ENCODE measurements at regions not wholly inside any gene's neighbourhood (a gene's known extent, or its start where the extent isn't known, plus 50 kb on each side); places are given as distances from the start of the nearest gene placed in this dataset.

DNA sequence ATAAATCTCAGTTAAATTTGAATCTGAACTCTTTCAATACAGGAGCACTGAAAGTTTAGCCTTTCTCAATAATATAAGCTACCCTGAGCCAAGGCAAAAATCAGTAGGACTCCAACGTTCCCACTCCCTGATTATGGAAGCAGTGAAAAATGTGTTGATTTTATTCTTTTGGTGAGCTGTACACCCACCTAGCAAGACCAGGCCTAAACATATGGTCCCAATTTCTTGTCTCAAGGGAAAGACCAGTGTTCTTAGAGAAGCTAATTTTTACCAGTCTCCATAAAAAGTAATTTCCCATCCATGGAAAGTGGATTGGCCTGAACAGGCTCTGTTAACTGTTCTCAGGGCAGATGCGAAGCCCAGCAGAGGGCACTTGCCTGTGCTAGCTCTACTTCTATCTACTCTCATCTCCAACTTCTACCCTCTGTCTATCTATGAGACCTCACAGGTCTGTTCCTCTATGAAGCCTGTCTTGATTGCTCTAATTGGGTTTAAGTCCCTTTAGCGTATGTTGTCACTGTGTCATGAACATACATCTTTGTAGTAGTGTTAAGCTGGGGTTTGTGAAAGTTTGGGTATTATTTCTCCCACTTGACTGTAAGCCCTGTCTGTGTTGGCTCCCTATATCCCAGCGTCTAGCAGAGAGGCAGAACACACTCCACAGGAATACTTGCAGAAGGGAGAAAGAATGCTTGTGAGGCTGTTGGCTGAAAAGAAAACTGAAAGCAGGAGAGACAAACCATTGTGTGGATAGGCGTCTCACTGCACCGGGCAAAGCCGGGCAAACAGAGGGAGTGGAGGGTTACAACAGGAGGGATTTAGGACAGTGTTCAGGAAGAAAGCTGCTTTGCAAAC lies 167.1 kb upstream of the MAF start:
- DNase-seq, result no peak

- no peak for DNase-seq
Measured at GRCh38 chr16:79765901-79766394, 165.4 kb upstream of the MAF start.

- DNase-seq, result no peak
Measured at GRCh38 chr16:79765431-79765830, 164.9 kb upstream of the MAF start.

- DNase-seq, result no peak
Measured at GRCh38 chr16:79764415-79765110, 164.0 kb upstream of the MAF start.

DNA sequence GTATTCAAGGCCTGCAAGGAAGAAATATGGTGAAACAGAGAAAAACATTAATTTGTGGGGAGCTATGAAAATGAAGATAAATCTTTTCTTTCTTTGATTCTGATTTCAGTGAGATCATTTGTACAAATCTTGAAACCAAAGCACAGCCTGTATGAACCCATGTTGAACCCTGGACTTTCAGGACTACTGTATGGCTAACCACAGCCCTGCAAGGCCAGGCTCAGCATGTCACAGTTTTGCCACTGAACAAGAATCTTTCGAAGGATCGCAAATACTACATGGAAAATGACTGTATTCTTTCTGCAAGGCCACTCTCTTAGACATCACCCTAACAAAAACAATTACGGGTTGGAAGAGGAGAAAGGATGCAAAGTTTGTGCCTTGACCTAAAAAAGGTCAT lies 161.7 kb upstream of the MAF start:
- DNase-seq, result no peak

DNA sequence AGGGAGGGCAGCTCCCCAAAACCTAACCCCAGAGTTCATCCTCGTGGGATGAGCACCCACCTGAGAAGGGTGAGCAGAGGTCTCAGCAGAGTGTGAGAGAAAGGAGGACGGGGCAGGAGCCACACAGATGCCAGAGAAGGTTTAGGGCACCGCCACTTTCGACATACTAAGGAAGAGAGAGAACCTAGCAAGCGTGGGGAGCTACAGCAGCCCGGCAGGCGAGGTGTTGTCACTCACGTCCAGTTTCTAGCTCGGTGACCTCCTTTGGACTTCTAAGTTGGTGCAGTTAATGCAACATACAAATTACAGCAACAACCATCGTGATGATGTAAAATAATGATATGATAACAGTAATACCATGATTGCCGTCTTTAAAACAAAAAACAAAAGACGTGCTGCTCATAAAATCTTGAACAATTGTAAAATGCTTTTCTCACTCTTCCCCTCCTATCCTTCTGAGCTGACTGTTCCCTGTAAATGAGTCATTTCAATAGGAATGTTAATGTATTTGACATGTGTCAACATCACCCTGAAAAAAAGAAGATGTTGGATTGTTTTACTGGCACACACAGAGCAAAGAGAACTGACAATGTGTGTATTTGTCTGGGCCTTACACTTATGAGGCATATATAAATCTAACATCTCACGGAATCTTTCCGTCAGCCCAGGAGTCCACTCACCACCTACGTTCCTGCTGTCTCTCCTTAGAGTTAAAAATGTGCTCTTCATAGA lies 158.2 kb upstream of the MAF start:
- DNase-seq, result no peak

DNA sequence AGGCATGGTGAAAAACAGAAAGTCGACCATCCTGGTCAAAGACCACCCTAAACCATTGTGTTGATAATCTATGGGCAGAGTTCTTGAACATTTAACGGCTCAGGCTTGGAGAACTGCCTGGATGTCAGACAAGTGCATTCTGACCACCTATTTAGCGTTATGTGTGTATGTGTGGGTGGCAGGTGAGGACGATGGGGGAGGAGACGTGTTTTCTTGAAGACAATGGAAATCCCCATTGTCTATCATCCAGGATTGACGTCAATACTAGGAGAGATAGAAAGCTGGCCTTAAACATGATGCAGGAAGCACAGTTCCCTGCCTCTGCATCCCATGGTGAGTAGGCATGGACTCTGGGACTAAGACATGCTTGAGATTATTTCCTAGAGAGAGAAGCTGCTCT lies 157.4 kb upstream of the MAF start:
- DNase-seq, result no peak

DNA sequence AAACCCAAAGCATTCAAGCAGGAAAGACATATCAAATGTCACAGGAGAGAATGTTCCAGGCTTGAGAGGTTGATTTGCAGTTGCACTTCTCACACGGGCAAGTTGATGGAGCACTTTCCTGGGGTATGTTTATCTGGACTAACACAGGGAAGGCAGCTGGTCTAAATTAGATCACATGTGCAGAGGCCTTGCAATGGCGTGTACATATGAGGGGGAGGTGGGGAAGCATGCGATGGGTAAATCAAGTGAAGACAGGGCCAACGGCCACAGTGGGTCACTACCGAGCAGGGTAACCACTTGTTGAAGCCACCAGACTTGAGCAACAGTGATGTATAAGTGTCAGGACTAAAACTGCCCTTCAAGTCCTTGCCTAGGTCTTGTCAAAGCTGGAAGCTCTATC lies 156.6 kb upstream of the MAF start:
- DNase-seq, result no peak

- DNase-seq, result no peak
Measured at GRCh38 chr16:79756571-79756970, 156.0 kb upstream of the MAF start.

- DNase-seq, result no peak
Measured at GRCh38 chr16:79754501-79754900, 154.0 kb upstream of the MAF start.

DNA sequence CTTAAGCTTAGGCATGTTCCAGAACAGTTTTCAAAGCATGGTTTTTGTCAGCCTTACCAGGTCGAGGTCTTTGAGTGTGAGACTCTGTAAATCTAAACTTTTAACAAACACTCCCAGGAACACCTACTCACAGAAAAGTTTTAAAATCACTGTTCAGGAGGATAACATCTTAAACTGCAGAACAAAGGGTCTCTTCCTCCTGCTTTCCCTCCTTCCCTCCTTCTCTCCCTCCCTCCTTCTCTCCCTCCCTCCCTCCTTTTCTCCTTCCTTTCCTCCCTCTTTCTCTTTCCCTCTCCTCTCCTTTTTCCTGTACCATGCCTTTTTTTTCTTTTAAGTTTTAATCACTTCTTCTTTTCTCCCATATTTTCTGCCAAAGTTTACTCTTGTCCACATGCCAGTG lies 153.5 kb upstream of the MAF start:
- DNase-seq, result no peak

- no peak for DNase-seq
Measured at GRCh38 chr16:79753286-79753685, 152.7 kb upstream of the MAF start.

DNA sequence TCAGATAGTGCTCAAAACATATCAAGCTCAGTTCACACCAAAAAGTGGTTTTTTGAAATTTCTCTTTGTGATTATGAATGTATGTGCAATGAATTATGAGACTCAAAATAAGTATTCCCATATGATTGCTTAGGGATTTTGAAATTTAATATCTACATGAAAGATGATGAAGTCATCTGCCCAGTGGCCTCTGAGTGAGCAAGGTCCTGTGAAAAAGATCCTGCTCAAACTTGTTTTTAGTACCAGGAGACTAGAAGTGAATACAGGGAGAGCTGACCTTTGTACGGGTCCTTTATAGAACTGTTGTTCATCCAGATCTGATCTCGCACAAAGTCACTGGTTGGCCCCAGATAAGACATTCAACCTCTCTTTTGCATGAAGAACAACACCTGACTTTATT lies 151.9 kb upstream of the MAF start:
- no peak for DNase-seq

- no peak for DNase-seq
Measured at GRCh38 chr16:79751471-79752184, 151.1 kb upstream of the MAF start.

GRCh38 chr16:79750311-79750710 lies 149.8 kb upstream of the MAF start:
- DNase-seq, result no peak

GRCh38 chr16:79748629-79749028 lies 148.1 kb upstream of the MAF start:
- DNase-seq, result no peak

- DNase-seq, result no peak
Measured at GRCh38 chr16:79747688-79748087, 147.2 kb upstream of the MAF start.

DNA sequence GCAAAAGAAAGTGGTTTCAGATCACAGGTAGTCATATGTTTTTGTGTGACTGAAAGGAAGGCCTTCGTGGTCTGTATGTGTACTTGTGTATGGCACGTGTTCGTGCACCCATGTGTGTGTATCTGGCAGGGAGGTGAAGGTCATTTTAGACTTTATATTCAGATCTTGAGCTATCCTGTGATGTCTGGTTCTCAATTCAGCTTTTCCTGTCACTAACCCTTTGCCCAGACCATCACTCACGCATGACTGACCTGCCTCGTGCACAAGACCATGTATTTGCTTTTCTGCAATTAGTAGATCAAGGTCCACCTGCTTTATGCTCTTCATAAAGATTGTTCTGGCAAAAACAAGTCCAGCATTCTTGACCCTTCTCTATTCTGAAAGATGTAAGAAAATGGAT lies 139.7 kb upstream of the MAF start:
- no peak for DNase-seq

- no peak for DNase-seq
Measured at GRCh38 chr16:79735271-79735670, 134.7 kb upstream of the MAF start.

DNA sequence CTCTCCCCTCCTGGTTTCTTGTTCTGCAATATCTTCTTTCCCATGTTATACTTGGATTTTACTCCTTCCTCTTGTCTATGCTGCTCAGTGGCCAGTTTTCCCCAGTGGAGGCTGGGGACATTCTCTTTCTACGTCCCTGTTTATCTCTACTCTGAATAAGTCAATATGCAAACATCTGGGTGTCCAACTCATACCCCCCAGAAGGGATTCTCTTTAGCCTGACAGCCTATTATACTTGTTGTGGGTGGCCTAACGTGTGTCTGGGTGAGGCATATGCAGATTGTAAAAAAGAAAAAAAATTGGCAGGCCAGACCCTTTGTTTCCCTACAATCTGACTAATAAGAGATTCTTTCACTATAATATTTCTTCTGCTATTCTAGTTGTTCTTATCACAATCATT lies 134.2 kb upstream of the MAF start:
- DNase-seq, result no peak

DNA sequence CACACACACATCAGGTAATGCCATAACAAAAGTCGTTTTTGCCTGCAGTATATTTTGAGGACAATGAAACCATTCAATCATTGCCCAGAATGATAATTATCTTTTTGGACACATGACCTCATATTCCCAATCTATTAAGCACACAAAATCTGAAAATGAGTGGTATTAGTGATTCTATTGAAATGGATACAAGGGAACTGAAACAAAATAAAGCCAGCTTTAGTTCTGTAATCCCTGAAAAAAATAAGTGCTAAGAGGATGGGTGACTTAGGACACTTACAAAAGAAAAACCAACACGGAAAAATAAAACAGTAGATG lies 128.3 kb upstream of the MAF start:
- DNase-seq, result no peak

DNA sequence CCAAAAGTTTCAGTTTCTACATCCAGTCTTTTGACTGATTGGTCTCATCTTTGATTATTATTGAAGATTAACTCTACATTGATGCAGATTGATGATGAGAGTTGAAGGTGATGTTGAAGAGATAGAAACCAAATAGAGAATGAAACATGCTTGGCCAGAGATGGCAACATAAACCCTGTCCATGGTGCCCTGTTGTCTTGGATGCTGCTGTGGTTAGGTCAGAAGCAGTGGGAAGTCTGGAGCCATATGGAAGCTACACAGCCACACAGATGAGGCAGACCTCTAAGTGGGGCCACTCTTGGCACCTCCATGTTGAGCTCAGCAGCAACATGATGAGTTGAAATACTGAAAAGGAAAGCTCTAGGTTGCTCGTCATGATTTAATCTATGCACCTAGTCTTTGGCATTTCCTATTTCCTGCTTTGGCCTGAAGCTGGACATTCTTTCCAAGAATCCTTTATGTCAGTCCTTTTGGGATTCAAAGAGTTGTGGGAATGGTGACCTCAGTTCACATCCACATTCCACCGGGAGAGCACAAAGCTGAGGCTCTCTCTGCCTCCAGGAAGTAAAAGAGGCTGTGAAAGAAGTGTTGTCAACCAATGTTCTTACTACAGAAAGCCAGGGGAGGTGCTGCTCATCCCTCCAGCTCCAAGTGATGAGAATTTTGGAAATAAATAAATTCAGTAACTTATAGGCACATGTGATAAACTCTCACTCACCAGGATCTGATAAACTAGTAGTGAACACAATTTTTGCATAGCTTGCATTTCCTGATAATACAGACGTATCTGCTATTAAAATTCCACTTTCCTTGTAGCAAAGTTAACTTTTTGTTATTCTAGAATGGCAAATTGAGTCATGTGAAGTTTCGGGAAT lies 127.7 kb upstream of the MAF start:
- DNase-seq, result no peak

Data from CD4-positive, alpha-beta T cell treated with Interleukin-10 for 1 hour (primary cell).